ENCODE measurements at regions not wholly inside any gene's neighbourhood (a gene's known extent, or its start where the extent isn't known, plus 50 kb on each side); places are given as distances from the start of the nearest gene placed in this dataset.

- in situ Hi-C loops (cut with HindIII; ENCODE audit: low pct_unique_long_range_greater_than_20kb, low sequenced_read_pairs) = no loop called here
- DNase-seq (ENCODE audit: low read depth, low spot score) = no peak
Observed at GRCh38 chrX:57848857-57849256, 61.4 kb downstream of the ZXDA start.

GRCh38 chrX:57822818-57823217 is 87.4 kb downstream of the ZXDA start:
- DNase-seq (ENCODE audit: low read depth, low spot score) = no peak
- in situ Hi-C loops (cut with HindIII; ENCODE audit: low pct_unique_long_range_greater_than_20kb, low sequenced_read_pairs) = no loop called here

GRCh38 chrX:57822398-57822797 is 87.9 kb downstream of the ZXDA start:
- in situ Hi-C loops (cut with HindIII; ENCODE audit: low pct_unique_long_range_greater_than_20kb, low sequenced_read_pairs) = no loop called here

GRCh38 chrX:57821703-57822387 is 88.4 kb downstream of the ZXDA start:
- in situ Hi-C loops (cut with HindIII; ENCODE audit: low pct_unique_long_range_greater_than_20kb, low sequenced_read_pairs) = no loop called here
- peak; percentile 76 for DNase-seq (ENCODE audit: low read depth, low spot score)

More at GRCh38 chrX:57822398-57822797, 87.9 kb downstream of the ZXDA start:
- no peak for DNase-seq (ENCODE audit: low read depth, low spot score)

GRCh38 chrX:57817302-57817701 is 93.0 kb downstream of the ZXDA start:
- DNase-seq (ENCODE audit: low read depth, low spot score) = peak; percentile 9
- in situ Hi-C loops (cut with HindIII; ENCODE audit: low pct_unique_long_range_greater_than_20kb, low sequenced_read_pairs) = no loop called here

- in situ Hi-C loops (cut with HindIII; ENCODE audit: low pct_unique_long_range_greater_than_20kb, low sequenced_read_pairs) = no loop called here
- peak; percentile 36 for DNase-seq (ENCODE audit: low read depth, low spot score)
Observed at GRCh38 chrX:57772637-57773036, 92.6 kb upstream of the NLRP2B start.

- no peak for DNase-seq (ENCODE audit: low read depth, low spot score)
- in situ Hi-C loops (cut with HindIII; ENCODE audit: low pct_unique_long_range_greater_than_20kb, low sequenced_read_pairs) = no loop called here
Observed at GRCh38 chrX:57771689-57772088, 91.6 kb upstream of the NLRP2B start.

GRCh38 chrX:57752866-57753265 is 72.8 kb upstream of the NLRP2B start:
- no peak for DNase-seq (ENCODE audit: low read depth, low spot score)
- in situ Hi-C loops (cut with HindIII; ENCODE audit: low pct_unique_long_range_greater_than_20kb, low sequenced_read_pairs) = no loop called here

GRCh38 chrX:57741107-57741506 is 61.0 kb upstream of the NLRP2B start:
- DNase-seq (ENCODE audit: low read depth, low spot score) = no peak
- in situ Hi-C loops (cut with HindIII; ENCODE audit: low pct_unique_long_range_greater_than_20kb, low sequenced_read_pairs) = no loop called here

- no peak for DNase-seq (ENCODE audit: low read depth, low spot score)
- in situ Hi-C loops (cut with HindIII; ENCODE audit: low pct_unique_long_range_greater_than_20kb, low sequenced_read_pairs) = no loop called here
Observed at GRCh38 chrX:57737881-57738280, 57.8 kb upstream of the NLRP2B start.

All from SK-MEL-5 (cell line).